Naive thymus-derived CD4-positive, alpha-beta T cell (primary cell): ENCODE measurements at regions not wholly inside any gene's neighbourhood (a gene's known extent, or its start where the extent isn't known, plus 50 kb on each side); places are given as distances from the start of the nearest gene placed in this dataset.

Experiments used
- ATAC-seq: fragments of 150-1000 bp; cut with Tn5 transposase; 2 replicates; pipeline ENCODE4 v1.10.0; 2021; ENCODE audit warnings: mild to moderate bottlenecking, moderate library complexity
- CTCF ChIA-PET: fragments of 350-600 bp; sonication (Branson Sonifier 250); formaldehyde crosslinking; loops from one replicate; lab custom pipeline; 2021; ENCODE audit warnings: antibody characterized with exemption; lab: Charles Lee
- POLR2A ChIA-PET: fragments of 350-600 bp; sonication (Branson Sonifier 250); formaldehyde crosslinking; loops from one replicate; lab custom pipeline; 2021; ENCODE audit warnings: antibody characterized with exemption, inconsistent platforms; lab: Charles Lee
- DNase-seq, 9 donors: peaks; one replicate each; pipeline versions ENCODE4 v3.0.0 to v3.0.0-alpha.2; 2020 to 2022; ENCODE audit warnings: mixed read lengths in 1 of 9
- H3K27ac ChIP-seq: one replicate; pipeline ENCODE4 v1.7.0; 2013; ENCODE audit warnings: mild to moderate bottlenecking, low read depth, low read length, moderate library complexity
- H3K27me3 ChIP-seq, 2 donors: one replicate each; pipeline ENCODE4 v1.7.0; 2013; ENCODE audit warnings: low read length in 2 of 2, mild to moderate bottlenecking in 2 of 2, moderate library complexity in 2 of 2; ENCODE audit not compliant: control insufficient read depth in 2 of 2, insufficient read depth in 2 of 2
- H3K36me3 ChIP-seq, 3 experiments: 1 replicate in 2 of 3; 2 replicates in 1 of 3; pipeline ENCODE4 v1.7.0; 2013; ENCODE audit warnings: low read length in 3 of 3, mild to moderate bottlenecking in 3 of 3, moderate library complexity in 1 of 3; ENCODE audit not compliant: insufficient read depth in 3 of 3, control insufficient read depth in 2 of 3
- H3K4me1 ChIP-seq, 2 donors: one replicate each; pipeline ENCODE4 v1.7.0; 2013; ENCODE audit warnings: low read length in 2 of 2, mild to moderate bottlenecking in 2 of 2, moderate library complexity in 1 of 2; ENCODE audit not compliant: control insufficient read depth in 2 of 2, insufficient read depth in 2 of 2
- H3K4me3 ChIP-seq: 2 replicates; pipeline ENCODE4 v1.7.0; 2013; ENCODE audit warnings: mild to moderate bottlenecking, low read length
- H3K9me3 ChIP-seq, 3 experiments: 1 replicate in 2 of 3; 2 replicates in 1 of 3; pipeline ENCODE4 v1.7.0; 2013; ENCODE audit warnings: low read length in 3 of 3; ENCODE audit not compliant: control insufficient read depth in 2 of 3
- H3K27ac Mint-ChIP-seq, 9 donors: one replicate each; pipeline ENCODE4 v1.8.0; 2020 to 2022; ENCODE audit warnings: mixed read lengths in 9 of 9, mild to moderate bottlenecking in 8 of 9, moderate library complexity in 5 of 9, inconsistent platforms in 2 of 9
- H3K27me3 Mint-ChIP-seq, 5 donors: one replicate each; pipeline ENCODE4 v1.8.0; 2021 to 2022; ENCODE audit warnings: mixed read lengths in 5 of 5, mild to moderate bottlenecking in 1 of 5
- H3K36me3 Mint-ChIP-seq, 5 donors: one replicate each; pipeline ENCODE4 v1.8.0; 2020 to 2022; ENCODE audit warnings: mixed read lengths in 5 of 5, mild to moderate bottlenecking in 3 of 5, inconsistent platforms in 1 of 5
- H3K4me1 Mint-ChIP-seq, 7 donors: one replicate each; pipeline ENCODE4 v1.8.0; 2020 to 2022; ENCODE audit warnings: mixed read lengths in 7 of 7, mild to moderate bottlenecking in 3 of 7, inconsistent platforms in 1 of 7
- H3K4me3 Mint-ChIP-seq, 10 donors: one replicate each; pipeline ENCODE4 v1.8.0; 2020 to 2022; ENCODE audit warnings: mild to moderate bottlenecking in 10 of 10, mixed read lengths in 10 of 10, moderate library complexity in 6 of 10, inconsistent platforms in 2 of 10
- H3K9me3 Mint-ChIP-seq, 11 donors: one replicate each; pipeline ENCODE4 v1.8.0; 2020 to 2022; ENCODE audit warnings: mixed read lengths in 11 of 11, mild to moderate bottlenecking in 4 of 11, inconsistent platforms in 1 of 11, moderate library complexity in 1 of 11
- intact Hi-C, 2 donors: fragments of 100-400 bp; cut with micrococcal nuclease; formaldehyde crosslinking; loops; one replicate each; pipeline ENCODE4 v1.15.1; 2023

GRCh38 chr12:118840878-118841277, 140.5 kb upstream of the SRRM4 start:
- Histone ChIP-seq H3K4me1 (no peaks in the 10 kb centered on the region), H3K27me3 (no peaks in the 10 kb centered on the region), H3K27ac (no peak overlapping the region), H3K9me3 (no peaks in the 10 kb centered on the region), H3K4me3 (no peak overlapping the region), H3K36me3 (no peaks in the 10 kb centered on the region)
- H3K27me3 Mint-ChIP-seq, result no peaks in the 10 kb centered on the region
- no peak overlapping the region for H3K4me3 Mint-ChIP-seq
- POLR2A ChIA-PET, result no interaction called here
- H3K4me1 Mint-ChIP-seq, result no peaks in the 10 kb centered on the region
- H3K36me3 Mint-ChIP-seq, result no peaks in the 10 kb centered on the region
- no peak for ATAC-seq
- H3K27ac Mint-ChIP-seq, result no peak overlapping the region
- CTCF ChIA-PET, result no interaction called here
- intact Hi-C loops, result no loop called here
- DNase-seq, result no peak
- H3K9me3 Mint-ChIP-seq, result peaks cover 0 to 7% (median 0%) of the 10 kb centered on the region in 11 donors

- H3K9me3 ChIP-seq, result no peaks in the 10 kb centered on the region
- no peaks in the 10 kb centered on the region for H3K36me3 ChIP-seq
- CTCF ChIA-PET, result no interaction called here
- no peaks in the 10 kb centered on the region for H3K4me1 ChIP-seq
- no peaks in the 10 kb centered on the region for H3K27me3 ChIP-seq
- Mint-ChIP-seq H3K4me3 (no peak overlapping the region), H3K9me3 (peaks cover 0 to 9% (median 1%) of the 10 kb centered on the region in 11 donors), H3K36me3 (no peaks in the 10 kb centered on the region), H3K27me3 (no peaks in the 10 kb centered on the region), H3K4me1 (no peaks in the 10 kb centered on the region), H3K27ac (no peak overlapping the region)
- POLR2A ChIA-PET, result no interaction called here
- intact Hi-C loops, result no loop called here
- no peak overlapping the region for H3K4me3 ChIP-seq
- ATAC-seq (no peak), DNase-seq (no peak)
- no peak overlapping the region for H3K27ac ChIP-seq
These were observed 139.8 kb upstream of the SRRM4 start for GRCh38 chr12:118841588-118841987.

GRCh38 chr12:118842866-118843265, 138.5 kb upstream of the SRRM4 start:
- CTCF ChIA-PET, result no interaction called here
- DNase-seq, result no peak
- Mint-ChIP-seq H3K27ac (no peak overlapping the region), H3K4me1 (no peaks in the 10 kb centered on the region), H3K4me3 (no peak overlapping the region), H3K9me3 (peaks cover 0 to 10% (median 0%) of the 10 kb centered on the region in 11 donors), H3K27me3 (peaks cover 0 to 2% (median 0%) of the 10 kb centered on the region in 5 donors), H3K36me3 (no peaks in the 10 kb centered on the region)
- Histone ChIP-seq H3K9me3 (no peaks in the 10 kb centered on the region), H3K4me3 (no peak overlapping the region), H3K36me3 (no peaks in the 10 kb centered on the region), H3K4me1 (no peaks in the 10 kb centered on the region), H3K27me3 (no peaks in the 10 kb centered on the region), H3K27ac (no peak overlapping the region)
- intact Hi-C loops, result no loop called here
- POLR2A ChIA-PET, result no interaction called here
- no peak for ATAC-seq

- H3K4me1 ChIP-seq, result no peaks in the 10 kb centered on the region
- H3K27me3 Mint-ChIP-seq, result peaks cover 0 to 8% (median 6%) of the 10 kb centered on the region in 5 donors
- ATAC-seq (no peak), DNase-seq (no peak)
- no peaks in the 10 kb centered on the region for H3K4me1 Mint-ChIP-seq
- intact Hi-C loops, result no loop called here
- ChIA-PET POLR2A (no interaction called here), CTCF (no interaction called here)
- H3K36me3 Mint-ChIP-seq, result no peaks in the 10 kb centered on the region
- H3K4me3 ChIP-seq, result no peak overlapping the region
- H3K4me3 Mint-ChIP-seq, result no peak overlapping the region
- no peak overlapping the region for H3K27ac Mint-ChIP-seq
- no peaks in the 10 kb centered on the region for H3K36me3 ChIP-seq
- H3K9me3 ChIP-seq, result no peaks in the 10 kb centered on the region
- H3K9me3 Mint-ChIP-seq, result peaks cover 0 to 13% (median 2%) of the 10 kb centered on the region in 11 donors
- no peak overlapping the region for H3K27ac ChIP-seq
- no peaks in the 10 kb centered on the region for H3K27me3 ChIP-seq
These were observed 134.9 kb upstream of the SRRM4 start for GRCh38 chr12:118846416-118846815.

- Histone ChIP-seq H3K27me3 (no peaks in the 10 kb centered on the region), H3K27ac (no peak overlapping the region), H3K4me3 (no peak overlapping the region), H3K36me3 (no peaks in the 10 kb centered on the region), H3K4me1 (no peaks in the 10 kb centered on the region), H3K9me3 (no peaks in the 10 kb centered on the region)
- ChIA-PET CTCF (no interaction called here), POLR2A (no interaction called here)
- Mint-ChIP-seq H3K27ac (no peak overlapping the region), H3K4me3 (no peak overlapping the region), H3K9me3 (peaks cover 0 to 13% (median 4%) of the 10 kb centered on the region in 11 donors), H3K27me3 (peaks cover 0 to 16% (median 11%) of the 10 kb centered on the region in 5 donors), H3K4me1 (no peaks in the 10 kb centered on the region), H3K36me3 (no peaks in the 10 kb centered on the region)
- ATAC-seq, result no peak
- intact Hi-C loops, result no loop called here
- no peak for DNase-seq
These were observed 131.0 kb upstream of the SRRM4 start for GRCh38 chr12:118850244-118850825.

GRCh38 chr12:118851891-118852290, 129.4 kb upstream of the SRRM4 start:
- H3K27ac ChIP-seq, result no peak overlapping the region
- intact Hi-C loops, result no loop called here
- no peak overlapping the region for H3K4me3 Mint-ChIP-seq
- no peak for ATAC-seq
- no peak overlapping the region for H3K4me3 ChIP-seq
- H3K27me3 ChIP-seq, result no peaks in the 10 kb centered on the region
- ChIA-PET CTCF (no interaction called here), POLR2A (no interaction called here)
- no peaks in the 10 kb centered on the region for H3K4me1 ChIP-seq
- no peaks in the 10 kb centered on the region for H3K9me3 ChIP-seq
- H3K27me3 Mint-ChIP-seq, result peaks cover 0 to 16% (median 11%) of the 10 kb centered on the region in 5 donors
- H3K36me3 Mint-ChIP-seq, result no peaks in the 10 kb centered on the region
- DNase-seq, result no peak
- no peak overlapping the region for H3K27ac Mint-ChIP-seq
- H3K9me3 Mint-ChIP-seq, result peaks cover 0 to 13% (median 4%) of the 10 kb centered on the region in 11 donors
- no peaks in the 10 kb centered on the region for H3K4me1 Mint-ChIP-seq
- no peaks in the 10 kb centered on the region for H3K36me3 ChIP-seq

- Mint-ChIP-seq H3K27me3 (peaks cover 0 to 10% (median 9%) of the 10 kb centered on the region in 5 donors), H3K9me3 (peaks cover 0 to 18% (median 4%) of the 10 kb centered on the region in 11 donors), H3K4me3 (no peak overlapping the region), H3K27ac (no peak overlapping the region), H3K36me3 (no peaks in the 10 kb centered on the region), H3K4me1 (no peaks in the 10 kb centered on the region)
- no peak overlapping the region for H3K27ac ChIP-seq
- DNase-seq (no peak), ATAC-seq (no peak)
- POLR2A ChIA-PET, result no interaction called here
- H3K36me3 ChIP-seq, result no peaks in the 10 kb centered on the region
- intact Hi-C loops, result no loop called here
- no peaks in the 10 kb centered on the region for H3K27me3 ChIP-seq
- H3K4me3 ChIP-seq, result no peak overlapping the region
- H3K9me3 ChIP-seq, result no peaks in the 10 kb centered on the region
- H3K4me1 ChIP-seq, result no peaks in the 10 kb centered on the region
- CTCF ChIA-PET, result no interaction called here
These were observed 127.7 kb upstream of the SRRM4 start for GRCh38 chr12:118853634-118854033.
